ENCODE measurements at regions not wholly inside any gene's neighbourhood (a gene's known extent, or its start where the extent isn't known, plus 50 kb on each side); places are given as distances from the start of the nearest gene placed in this dataset.

- H3K27ac ChIP-seq: no peak overlapping the region
- no peak for TF ChIP-seq ZFX (IDR thresholded peaks at IDR 0.05; ENCODE audit: borderline replicate concordance)
- no peak for TF ChIP-seq CTCF (IDR thresholded peaks at IDR 0.05)
These were observed 445.9 kb downstream of the BRD1 start for GRCh38 chr22:49381595-49382450.

- TF ChIP-seq CTCF (IDR thresholded peaks at IDR 0.05) (no peak), ZFX (IDR thresholded peaks at IDR 0.05; ENCODE audit: borderline replicate concordance) (no peak)
- no peak overlapping the region for H3K27ac ChIP-seq
These were observed 446.9 kb downstream of the BRD1 start for GRCh38 chr22:49380828-49381114.

- no peak for TF ChIP-seq CTCF (IDR thresholded peaks at IDR 0.05)
- TF ChIP-seq ZFX (IDR thresholded peaks at IDR 0.05; ENCODE audit: borderline replicate concordance): no peak
These were observed 447.4 kb downstream of the BRD1 start for GRCh38 chr22:49380095-49380827.

GRCh38 chr22:49377306-49377705 is 450.4 kb downstream of the BRD1 start:
- no peak overlapping the region for H3K27ac ChIP-seq
- TF ChIP-seq ZFX (IDR thresholded peaks at IDR 0.05; ENCODE audit: borderline replicate concordance) (no peak), CTCF (IDR thresholded peaks at IDR 0.05) (no peak)

More at GRCh38 chr22:49380095-49380827, 447.4 kb downstream of the BRD1 start:
- H3K27ac ChIP-seq: no peak overlapping the region

- no peak overlapping the region for H3K27ac ChIP-seq
- TF ChIP-seq CTCF (IDR thresholded peaks at IDR 0.05) (no peak), ZFX (IDR thresholded peaks at IDR 0.05; ENCODE audit: borderline replicate concordance) (no peak)
These were observed 453.9 kb downstream of the BRD1 start for GRCh38 chr22:49373801-49374226.

- TF ChIP-seq ZFX (IDR thresholded peaks at IDR 0.05; ENCODE audit: borderline replicate concordance): no peak
These were observed 454.4 kb downstream of the BRD1 start for GRCh38 chr22:49373289-49373666.

GRCh38 chr22:49372530-49373288 is 455.0 kb downstream of the BRD1 start:
- no peak overlapping the region for H3K27ac ChIP-seq
- TF ChIP-seq ZFX (IDR thresholded peaks at IDR 0.05; ENCODE audit: borderline replicate concordance) (no peak), CTCF (IDR thresholded peaks at IDR 0.05) (no peak)

More at GRCh38 chr22:49373289-49373666, 454.4 kb downstream of the BRD1 start:
- no peak overlapping the region for H3K27ac ChIP-seq
